ENCODE measurements at regions not wholly inside any gene's neighbourhood (a gene's known extent, or its start where the extent isn't known, plus 50 kb on each side); places are given as distances from the start of the nearest gene placed in this dataset.
"Not testable (repeated sequence)": the region's sequence is repeated elsewhere in the genome, so short reads cannot be mapped to it uniquely, and the experiment has no call there.

DNA sequence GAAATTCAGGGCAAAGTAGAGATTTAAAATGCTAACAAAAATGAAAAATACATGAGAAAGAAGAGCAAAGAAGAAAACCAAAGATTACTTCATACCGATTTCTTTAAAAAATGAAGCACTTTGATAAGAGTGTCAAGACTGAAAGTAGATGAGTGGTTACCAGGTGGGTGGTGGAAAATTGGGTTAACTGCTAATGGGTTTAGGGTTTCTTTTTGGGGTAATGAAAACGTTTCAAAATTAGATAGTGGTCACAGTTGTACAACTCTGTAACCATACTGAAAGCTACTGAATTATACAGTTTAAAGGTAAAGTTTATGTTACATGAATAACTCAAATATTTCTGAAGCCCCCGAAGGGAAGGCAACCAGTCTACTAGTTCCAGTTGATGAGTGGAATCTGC is 179.4 kb downstream of the NDFIP2 start:
- no peak for DNase-seq (ENCODE audit: low read depth)

- no peak for DNase-seq (ENCODE audit: low read depth)
Measured at GRCh38 chr13:79659121-79659521, 178.2 kb downstream of the NDFIP2 start.

DNA sequence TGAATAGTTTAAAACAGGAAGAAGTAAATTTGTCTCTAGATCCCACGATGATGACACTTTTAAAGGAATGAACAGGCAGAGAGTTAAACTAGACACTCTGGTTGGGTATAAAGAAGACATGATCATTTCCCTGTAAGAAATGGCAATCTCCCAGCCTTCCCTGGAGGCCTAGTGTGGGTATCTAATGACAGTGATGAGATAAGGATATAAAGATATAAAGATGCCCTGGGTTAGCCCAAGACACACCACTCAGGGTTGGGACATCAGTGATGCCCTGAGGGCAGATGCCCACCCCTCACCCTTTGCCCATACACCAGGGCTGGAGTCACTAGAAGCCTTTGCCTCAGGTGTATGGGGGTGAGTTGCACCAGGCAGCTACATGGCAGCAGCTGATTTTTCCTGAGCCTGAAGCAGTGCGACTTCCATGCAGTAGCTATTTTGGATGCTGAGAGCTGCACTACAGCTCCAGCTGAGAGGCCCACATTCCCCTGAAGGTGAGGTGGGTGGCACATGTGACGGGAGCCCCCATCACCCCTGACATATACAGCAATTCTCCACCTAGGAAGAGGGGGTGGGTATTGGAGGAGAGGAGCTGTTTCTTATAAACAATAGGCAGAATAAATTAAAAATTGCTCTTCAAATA is 177.5 kb downstream of the NDFIP2 start:
- DNase-seq (ENCODE audit: low read depth): no peak

DNA sequence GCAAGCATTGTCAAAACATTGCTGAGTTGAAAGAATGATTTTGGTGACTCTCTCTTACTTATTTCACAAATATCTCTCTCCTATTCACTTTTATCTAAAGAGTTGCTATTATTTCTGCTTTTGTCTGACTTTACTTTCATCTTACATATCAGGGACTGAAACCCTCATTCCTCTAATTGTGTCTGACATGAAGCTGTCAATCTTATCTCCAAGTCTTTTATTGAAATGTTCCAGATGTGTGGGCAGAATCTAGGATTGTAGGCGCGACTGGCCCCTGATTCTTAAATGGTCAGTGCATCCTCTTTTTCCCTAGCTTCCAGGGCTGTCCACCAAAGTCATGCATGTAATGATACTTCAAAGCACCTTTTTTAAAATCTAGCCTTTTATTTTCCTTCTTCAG is 174.6 kb downstream of the NDFIP2 start:
- no peak for DNase-seq (ENCODE audit: low read depth)

- no peak for DNase-seq (ENCODE audit: low read depth)
Measured at GRCh38 chr13:79654520-79654919, 173.6 kb downstream of the NDFIP2 start.

GRCh38 chr13:79650688-79651087 is 169.7 kb downstream of the NDFIP2 start:
- DNase-seq (ENCODE audit: low read depth): no peak

GRCh38 chr13:79648191-79648590 is 167.2 kb downstream of the NDFIP2 start:
- DNase-seq (ENCODE audit: low read depth): no peak

- no peak for DNase-seq (ENCODE audit: low read depth)
Measured at GRCh38 chr13:79647533-79647932, 166.6 kb downstream of the NDFIP2 start.

DNA sequence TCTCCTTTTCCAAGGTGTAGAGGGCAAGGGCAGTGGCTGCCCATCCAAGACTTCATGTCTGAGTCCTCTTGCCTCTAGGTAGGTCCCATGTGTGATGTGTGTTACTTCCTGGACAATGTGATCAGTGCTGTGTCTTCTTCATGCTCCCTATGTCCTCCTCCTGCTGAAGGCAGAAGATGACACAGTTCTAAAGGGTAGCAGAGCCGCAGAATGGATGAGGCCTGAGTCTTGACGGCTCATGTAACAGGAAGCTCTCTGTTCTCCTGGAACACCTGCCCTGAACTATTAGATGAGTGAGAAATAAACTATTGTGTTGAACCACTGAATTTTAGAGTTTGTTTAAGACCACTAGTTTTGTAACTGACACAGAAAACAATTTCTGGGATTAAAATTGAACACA is 165.9 kb downstream of the NDFIP2 start:
- no peak for DNase-seq (ENCODE audit: low read depth)

DNA sequence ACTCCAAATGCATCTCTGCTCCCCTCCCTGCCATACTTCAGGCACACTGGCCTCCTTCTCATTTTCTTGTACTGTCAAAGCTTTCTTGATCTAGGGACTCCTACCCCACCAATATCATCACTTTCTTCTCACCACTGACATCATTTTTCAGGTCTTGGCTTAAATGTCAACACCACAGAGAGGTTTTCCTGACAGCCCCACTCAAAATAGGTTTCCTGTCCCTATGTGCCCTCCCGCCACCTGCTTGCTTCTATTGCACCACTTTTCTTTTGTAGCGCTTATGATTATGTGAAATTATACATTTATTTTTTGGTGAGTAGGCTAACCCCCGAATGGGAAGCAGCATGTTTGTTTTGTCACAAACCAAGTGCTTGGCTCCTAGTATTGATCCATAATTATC is 164.6 kb downstream of the NDFIP2 start:
- DNase-seq (ENCODE audit: low read depth): no peak

GRCh38 chr13:79642596-79642995 is 161.6 kb downstream of the NDFIP2 start:
- DNase-seq (ENCODE audit: low read depth): no peak

DNA sequence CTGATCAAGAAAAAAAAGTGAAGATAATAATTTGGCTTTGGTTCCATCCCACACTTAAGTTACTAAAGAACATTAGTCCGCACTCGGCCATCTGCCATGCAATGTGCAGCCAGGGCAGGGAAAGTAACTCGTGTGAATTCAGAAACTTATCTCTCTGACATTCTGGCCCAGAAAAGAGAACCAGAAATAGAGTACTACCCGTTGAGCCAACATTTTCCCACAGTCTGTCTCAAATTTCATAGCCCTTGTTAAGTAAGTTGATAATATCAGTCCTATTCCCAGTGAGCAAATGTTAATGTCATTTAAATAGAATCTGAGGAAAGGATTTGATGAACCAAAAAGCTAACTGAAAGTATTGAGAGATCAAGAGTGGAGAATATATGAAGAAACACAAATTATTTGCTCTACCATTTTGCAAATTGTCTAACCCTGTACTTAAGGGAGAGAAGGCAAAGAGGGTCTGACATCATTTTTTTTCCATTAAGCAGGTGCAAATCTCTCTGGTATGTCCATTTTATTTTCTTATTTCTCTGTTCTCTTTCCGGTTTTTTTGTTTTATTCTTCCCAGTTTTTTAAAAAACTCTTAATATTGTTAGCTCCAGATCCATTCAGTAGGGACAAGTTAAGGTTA is 156.3 kb downstream of the NDFIP2 start:
- DNase-seq (ENCODE audit: low read depth): no peak

GRCh38 chr13:79631051-79631659 is 150.2 kb downstream of the NDFIP2 start:
- no peak for DNase-seq (ENCODE audit: low read depth)

DNA sequence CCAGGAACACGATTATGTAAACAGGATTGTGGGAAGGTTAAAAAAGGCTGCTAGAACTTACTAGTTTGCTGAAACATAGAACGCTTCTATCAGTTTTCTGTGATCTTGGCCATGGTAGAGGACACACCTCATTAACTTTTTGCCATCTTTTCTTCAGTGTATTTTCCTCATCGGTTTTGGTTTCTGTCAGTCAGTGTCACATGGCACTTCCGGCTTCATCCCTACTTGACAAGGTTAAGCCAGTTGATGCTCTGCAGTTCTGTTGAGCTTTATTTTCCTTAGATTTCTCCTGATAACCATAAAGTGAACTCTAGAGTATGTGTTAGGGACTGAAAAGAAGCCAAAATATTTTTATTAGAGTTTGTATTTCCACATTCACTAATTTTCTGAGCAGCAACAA is 147.5 kb downstream of the NDFIP2 start:
- DNase-seq (ENCODE audit: low read depth): no peak

- DNase-seq (ENCODE audit: low read depth): no peak
Measured at GRCh38 chr13:79626924-79627323, 146.0 kb downstream of the NDFIP2 start.

- DNase-seq (ENCODE audit: low read depth): no peak
Measured at GRCh38 chr13:79625517-79625916, 144.6 kb downstream of the NDFIP2 start.

- no peak for DNase-seq (ENCODE audit: low read depth)
Measured at GRCh38 chr13:79621902-79622301, 140.9 kb downstream of the NDFIP2 start.

GRCh38 chr13:79621449-79621848 is 140.5 kb downstream of the NDFIP2 start:
- no peak for DNase-seq (ENCODE audit: low read depth)

DNA sequence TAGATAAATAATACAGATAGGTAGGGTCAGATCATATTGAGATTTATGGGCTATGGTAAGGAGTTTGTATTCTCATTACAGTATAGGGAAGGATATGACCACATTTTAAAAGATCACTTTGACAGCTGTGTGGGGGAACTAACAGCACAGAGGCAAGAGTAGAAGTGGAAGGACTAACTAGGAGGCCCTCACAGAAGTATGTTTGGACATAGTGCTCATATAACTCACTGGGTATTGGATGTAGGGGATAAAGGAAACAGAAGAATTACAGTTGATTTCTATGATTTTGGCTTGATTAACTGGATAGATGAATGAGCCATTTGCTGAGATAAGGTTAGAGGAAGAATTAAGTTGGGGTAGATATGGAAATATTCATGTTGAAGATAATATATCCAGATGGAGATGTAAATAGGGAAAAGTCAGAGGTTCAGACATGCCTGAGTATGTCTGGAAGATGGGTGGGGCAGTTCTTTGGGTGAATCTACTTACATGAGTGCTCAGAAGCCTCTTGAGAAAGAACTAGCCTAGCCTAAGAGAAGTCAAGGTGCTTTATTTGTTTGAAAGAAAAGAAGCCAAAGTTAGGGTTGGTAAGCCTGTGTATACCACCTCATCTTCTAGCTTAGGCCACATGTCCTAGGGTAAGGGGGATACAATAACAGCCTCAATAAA is 133.4 kb downstream of the NDFIP2 start:
- DNase-seq (ENCODE audit: low read depth): no peak

DNA sequence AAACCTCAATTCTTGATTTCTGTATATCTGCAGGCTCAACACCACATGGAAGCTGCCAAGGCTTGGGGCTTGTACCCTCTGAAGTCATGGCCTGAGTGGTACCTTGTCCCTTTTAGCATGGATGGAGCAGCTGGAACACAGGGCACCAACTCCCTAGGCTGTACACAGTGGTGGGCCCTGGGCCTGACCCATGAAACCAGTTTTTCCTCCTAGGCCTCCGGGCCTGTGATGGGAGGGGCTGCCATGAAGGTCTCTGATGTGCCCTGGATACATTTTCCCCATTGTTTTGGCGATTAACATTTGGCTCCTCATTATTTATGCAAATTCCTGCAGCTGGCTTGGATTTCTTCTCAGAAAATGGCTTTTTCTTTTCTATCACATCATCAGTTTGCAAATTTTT is 131.6 kb downstream of the NDFIP2 start:
- DNase-seq (ENCODE audit: low read depth): no peak

- DNase-seq (ENCODE audit: low read depth): not testable (repeated sequence)
Measured at GRCh38 chr13:79607895-79608294, 126.9 kb downstream of the NDFIP2 start.
